Tibial nerve (tissue), 3 donors: ENCODE measurements at regions not wholly inside any gene's neighbourhood (a gene's known extent, or its start where the extent isn't known, plus 50 kb on each side); places are given as distances from the start of the nearest gene placed in this dataset.
"Not testable (repeated sequence)": the region's sequence is repeated elsewhere in the genome, so short reads cannot be mapped to it uniquely, and the experiment has no call there.

ENCODE experiments used
- POLR2A ChIP-seq, 2 donors: fragments of 450-650 bp; IDR thresholded peaks; one replicate each; pipeline ENCODE4 v1.6.1; 2017; ENCODE audit warnings: antibody characterized with exemption in 2 of 2, mild to moderate bottlenecking in 2 of 2, moderate library complexity in 2 of 2
- TF ChIP-seq, protein P1 (sequence below), 5 experiments: fragments of 200-600 bp in 3 of 5; fragments of 450-650 bp in 2 of 5; sonication (generic) in 3 of 5; IDR thresholded peaks; one replicate each; pipeline ENCODE4 v1.5.1; 2016 to 2019; ENCODE audit warnings: antibody characterized with exemption in 5 of 5, mild to moderate bottlenecking in 3 of 5, moderate library complexity in 2 of 5

DNA sequence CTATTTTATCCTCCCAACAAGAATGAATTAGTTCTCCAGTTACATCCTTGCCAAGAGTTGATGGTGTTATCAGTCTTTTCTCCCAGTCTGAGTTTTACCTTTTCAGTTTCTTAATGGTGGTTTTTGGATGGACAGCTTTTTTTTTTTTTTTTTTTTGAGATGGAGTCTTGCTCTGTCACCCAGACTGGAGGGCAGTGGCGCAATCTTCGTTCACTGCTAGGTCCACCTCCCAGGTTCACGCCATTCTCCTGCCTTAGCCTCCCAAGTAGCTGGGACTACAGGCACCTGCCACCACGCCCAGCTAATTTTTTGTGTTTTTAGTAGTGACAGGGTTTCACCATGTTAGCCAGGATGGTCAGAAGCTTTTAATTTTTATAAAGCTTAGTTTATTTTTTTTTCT lies 133.0 kb downstream of the FOXD4L6 start:
- TF ChIP-seq, protein P1, sequence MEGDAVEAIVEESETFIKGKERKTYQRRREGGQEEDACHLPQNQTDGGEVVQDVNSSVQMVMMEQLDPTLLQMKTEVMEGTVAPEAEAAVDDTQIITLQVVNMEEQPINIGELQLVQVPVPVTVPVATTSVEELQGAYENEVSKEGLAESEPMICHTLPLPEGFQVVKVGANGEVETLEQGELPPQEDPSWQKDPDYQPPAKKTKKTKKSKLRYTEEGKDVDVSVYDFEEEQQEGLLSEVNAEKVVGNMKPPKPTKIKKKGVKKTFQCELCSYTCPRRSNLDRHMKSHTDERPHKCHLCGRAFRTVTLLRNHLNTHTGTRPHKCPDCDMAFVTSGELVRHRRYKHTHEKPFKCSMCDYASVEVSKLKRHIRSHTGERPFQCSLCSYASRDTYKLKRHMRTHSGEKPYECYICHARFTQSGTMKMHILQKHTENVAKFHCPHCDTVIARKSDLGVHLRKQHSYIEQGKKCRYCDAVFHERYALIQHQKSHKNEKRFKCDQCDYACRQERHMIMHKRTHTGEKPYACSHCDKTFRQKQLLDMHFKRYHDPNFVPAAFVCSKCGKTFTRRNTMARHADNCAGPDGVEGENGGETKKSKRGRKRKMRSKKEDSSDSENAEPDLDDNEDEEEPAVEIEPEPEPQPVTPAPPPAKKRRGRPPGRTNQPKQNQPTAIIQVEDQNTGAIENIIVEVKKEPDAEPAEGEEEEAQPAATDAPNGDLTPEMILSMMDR (IDR thresholded peaks at IDR 0.05) = not testable (repeated sequence)
- not testable (repeated sequence) for TF ChIP-seq POLR2A (IDR thresholded peaks at IDR 0.05)
